Activated CD8-positive, alpha-beta T cell treated with anti-CD3 and anti-CD28 coated beads, Interleukin-2, amount 10 ng/mL, durations not matched to agents 7 days and 5 days (primary cell): ENCODE measurements at regions not wholly inside any gene's neighbourhood (a gene's known extent, or its start where the extent isn't known, plus 50 kb on each side); places are given as distances from the start of the nearest gene placed in this dataset.
"Not testable (repeated sequence)": the region's sequence is repeated elsewhere in the genome, so short reads cannot be mapped to it uniquely, and the experiment has no call there.

ENCODE experiments used
- ATAC-seq: fragments of 150-1000 bp; cut with Tn5 transposase; one replicate; pipeline ENCODE4 v1.10.0; 2021; ENCODE audit warnings: moderate library complexity
- CTCF ChIA-PET: fragments of 350-600 bp; sonication (Branson Sonifier 250); formaldehyde crosslinking; loops from one replicate; lab custom pipeline; 2021; ENCODE audit warnings: antibody characterized with exemption; lab: Charles Lee
- POLR2A ChIA-PET: fragments of 350-600 bp; sonication (Branson Sonifier 250); formaldehyde crosslinking; loops from one replicate; lab custom pipeline; 2021; ENCODE audit warnings: antibody characterized with exemption; lab: Charles Lee
- DNase-seq: peaks from one replicate; pipeline ENCODE4 v3.0.0-alpha.2; 2020
- H3K27ac Mint-ChIP-seq: one replicate; pipeline ENCODE4 v1.8.0; 2021; ENCODE audit warnings: mild to moderate bottlenecking, mixed read lengths
- H3K27me3 Mint-ChIP-seq: one replicate; pipeline ENCODE4 v1.8.0; 2021; ENCODE audit warnings: low read depth, mixed read lengths
- H3K36me3 Mint-ChIP-seq: one replicate; pipeline ENCODE4 v1.8.0; 2021; ENCODE audit warnings: low read depth, mixed read lengths
- H3K4me1 Mint-ChIP-seq: one replicate; pipeline ENCODE4 v1.8.0; 2021; ENCODE audit warnings: low read depth, mixed read lengths
- H3K4me3 Mint-ChIP-seq: one replicate; pipeline ENCODE4 v1.8.0; 2021; ENCODE audit warnings: mild to moderate bottlenecking, mixed read lengths
- H3K9me3 Mint-ChIP-seq: one replicate; pipeline ENCODE4 v1.8.0; 2022; ENCODE audit warnings: mixed read lengths; ENCODE audit not compliant: insufficient read depth

DNA sequence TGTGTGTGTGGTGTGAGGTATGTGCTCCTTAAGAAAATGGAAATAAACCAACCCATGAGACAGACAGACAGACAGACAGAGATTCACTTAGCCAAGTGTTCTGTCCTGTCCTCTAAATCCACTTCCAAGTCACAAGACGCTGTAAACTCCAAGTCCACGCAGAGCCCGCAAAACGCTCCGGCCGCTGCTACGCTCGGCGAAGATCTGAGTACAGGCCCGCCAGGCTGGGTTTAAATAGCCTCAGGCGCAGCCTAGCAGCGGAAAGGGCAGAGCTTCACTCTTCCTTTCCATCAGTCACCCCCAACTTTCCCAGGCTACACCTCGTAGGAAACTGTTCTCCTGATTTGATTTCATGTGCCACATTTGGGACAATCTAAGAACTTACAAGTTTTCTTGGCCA lies 741.5 kb upstream of the DEFB115 start:
- DNase-seq, H3K36me3 Mint-ChIP-seq, POLR2A ChIA-PET, H3K27me3 Mint-ChIP-seq, CTCF ChIA-PET, H3K27ac Mint-ChIP-seq, H3K4me3 Mint-ChIP-seq, H3K4me1 Mint-ChIP-seq, ATAC-seq: not testable (repeated sequence)
- H3K9me3 Mint-ChIP-seq = peaks cover 22% of the 10 kb centered on the region

DNA sequence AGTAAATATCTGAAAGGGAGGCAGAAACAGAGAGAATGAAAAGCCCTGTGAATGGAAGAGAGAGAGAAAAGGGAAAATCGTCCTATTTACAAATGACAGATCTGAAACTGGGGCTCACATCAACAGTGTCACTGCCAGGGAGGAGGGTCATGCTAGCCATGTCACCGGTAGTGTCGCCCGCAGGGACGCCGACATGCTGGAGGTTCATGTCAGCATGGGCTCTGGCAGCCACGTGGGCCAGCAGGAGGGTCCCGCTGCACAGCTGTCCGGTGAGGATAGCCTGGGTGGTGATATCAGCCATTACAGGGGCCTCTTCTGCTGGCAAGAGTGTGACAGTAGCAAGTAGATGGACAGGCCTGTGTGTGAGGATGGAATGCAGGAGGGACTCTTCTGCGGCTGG lies 738.6 kb upstream of the DEFB115 start:
- CTCF ChIA-PET, DNase-seq, H3K9me3 Mint-ChIP-seq, H3K4me1 Mint-ChIP-seq, H3K27me3 Mint-ChIP-seq, H3K36me3 Mint-ChIP-seq, POLR2A ChIA-PET, H3K4me3 Mint-ChIP-seq, ATAC-seq, H3K27ac Mint-ChIP-seq: not testable (repeated sequence)

- H3K27ac Mint-ChIP-seq, POLR2A ChIA-PET, H3K4me3 Mint-ChIP-seq, H3K9me3 Mint-ChIP-seq, DNase-seq, CTCF ChIA-PET, H3K27me3 Mint-ChIP-seq, ATAC-seq, H3K36me3 Mint-ChIP-seq, H3K4me1 Mint-ChIP-seq: not testable (repeated sequence)
Measured at GRCh38 chr20:30521686-30522415, 735.6 kb upstream of the DEFB115 start.

GRCh38 chr20:30524155-30524554 lies 733.3 kb upstream of the DEFB115 start:
- H3K4me3 Mint-ChIP-seq, ATAC-seq, CTCF ChIA-PET, H3K4me1 Mint-ChIP-seq, POLR2A ChIA-PET, DNase-seq, H3K9me3 Mint-ChIP-seq, H3K36me3 Mint-ChIP-seq, H3K27ac Mint-ChIP-seq, H3K27me3 Mint-ChIP-seq: not testable (repeated sequence)

GRCh38 chr20:30524761-30525160 lies 732.7 kb upstream of the DEFB115 start:
- H3K9me3 Mint-ChIP-seq, CTCF ChIA-PET, H3K27ac Mint-ChIP-seq, POLR2A ChIA-PET, H3K27me3 Mint-ChIP-seq, H3K4me1 Mint-ChIP-seq, ATAC-seq, DNase-seq, H3K4me3 Mint-ChIP-seq, H3K36me3 Mint-ChIP-seq: not testable (repeated sequence)

DNA sequence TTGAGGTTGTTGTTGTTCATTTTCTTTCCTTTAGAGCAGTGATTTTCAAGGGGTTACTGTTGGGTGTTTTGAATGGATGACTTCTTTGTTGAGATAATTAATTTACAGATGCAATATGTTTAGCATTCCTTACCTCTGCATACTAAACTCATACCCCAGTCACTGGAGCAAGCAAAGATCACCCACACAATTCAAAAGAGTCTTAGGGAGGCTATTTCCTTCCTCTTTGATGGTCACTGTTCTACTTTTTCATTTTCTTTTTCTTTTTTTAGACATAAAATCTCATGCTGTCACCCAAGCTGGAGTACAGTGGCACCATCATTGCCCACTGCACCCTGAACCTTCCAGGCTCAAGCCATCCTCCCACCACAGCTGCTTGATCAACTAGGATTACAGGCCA lies 723.8 kb upstream of the DEFB115 start:
- H3K27me3 Mint-ChIP-seq, H3K4me3 Mint-ChIP-seq, H3K27ac Mint-ChIP-seq, POLR2A ChIA-PET, H3K9me3 Mint-ChIP-seq, DNase-seq, CTCF ChIA-PET, H3K4me1 Mint-ChIP-seq, H3K36me3 Mint-ChIP-seq, ATAC-seq: not testable (repeated sequence)

DNA sequence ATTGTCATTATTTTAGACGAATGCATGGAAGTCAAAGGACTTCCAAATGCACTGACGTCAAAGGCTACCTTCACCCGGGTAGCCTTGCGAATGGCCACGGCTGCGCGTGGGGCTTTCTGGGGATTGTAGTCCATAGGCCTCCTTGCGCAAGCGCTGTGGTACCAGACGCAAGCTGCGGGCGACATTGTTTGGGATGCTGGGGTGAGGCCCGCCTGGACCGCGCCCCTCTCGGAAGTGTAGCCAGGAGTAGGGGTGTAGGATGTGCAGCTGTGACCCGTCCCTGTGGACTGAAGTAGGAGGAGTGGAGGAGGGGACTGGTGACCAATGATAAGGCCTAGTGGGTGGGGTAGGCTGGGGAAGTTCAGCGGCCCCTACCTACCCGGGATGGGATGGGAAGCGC lies 720.0 kb upstream of the DEFB115 start:
- H3K36me3 Mint-ChIP-seq, H3K4me1 Mint-ChIP-seq, H3K4me3 Mint-ChIP-seq, H3K9me3 Mint-ChIP-seq, H3K27me3 Mint-ChIP-seq, H3K27ac Mint-ChIP-seq, ATAC-seq, CTCF ChIA-PET, DNase-seq, POLR2A ChIA-PET: not testable (repeated sequence)

GRCh38 chr20:30540330-30541069 lies 717.0 kb upstream of the DEFB115 start:
- H3K27me3 Mint-ChIP-seq, DNase-seq, H3K4me1 Mint-ChIP-seq, POLR2A ChIA-PET, H3K4me3 Mint-ChIP-seq, H3K27ac Mint-ChIP-seq, ATAC-seq, H3K36me3 Mint-ChIP-seq, CTCF ChIA-PET: not testable (repeated sequence)
- peaks cover 10% of the 10 kb centered on the region for H3K9me3 Mint-ChIP-seq

GRCh38 chr20:30551236-30551635 lies 706.2 kb upstream of the DEFB115 start:
- CTCF ChIA-PET, POLR2A ChIA-PET, H3K36me3 Mint-ChIP-seq, DNase-seq, H3K27ac Mint-ChIP-seq, ATAC-seq, H3K27me3 Mint-ChIP-seq, H3K4me1 Mint-ChIP-seq, H3K4me3 Mint-ChIP-seq: not testable (repeated sequence)
- H3K9me3 Mint-ChIP-seq = peaks cover 10% of the 10 kb centered on the region

DNA sequence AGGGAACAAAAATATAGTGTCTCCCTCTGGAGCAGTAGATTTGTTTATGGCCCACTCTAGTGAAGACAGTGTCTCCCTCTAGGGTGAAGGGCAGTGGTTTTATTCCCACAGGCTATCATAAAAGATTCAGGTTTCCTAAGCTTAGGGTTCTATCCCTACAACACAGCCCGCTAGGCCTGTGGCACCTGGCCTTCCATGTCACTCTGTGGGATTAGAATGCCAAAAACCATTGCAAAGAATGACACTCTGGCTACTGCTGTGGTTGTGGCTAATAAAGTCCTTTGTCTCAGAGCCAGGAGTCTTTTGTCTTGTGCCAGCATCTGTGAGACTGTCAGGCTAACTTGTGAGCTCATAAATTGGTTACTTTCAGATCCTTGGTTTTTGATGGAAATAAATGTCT lies 700.7 kb upstream of the DEFB115 start:
- H3K27me3 Mint-ChIP-seq, ATAC-seq, H3K27ac Mint-ChIP-seq, H3K4me1 Mint-ChIP-seq, POLR2A ChIA-PET, H3K9me3 Mint-ChIP-seq, H3K4me3 Mint-ChIP-seq, H3K36me3 Mint-ChIP-seq, DNase-seq, CTCF ChIA-PET: not testable (repeated sequence)

DNA sequence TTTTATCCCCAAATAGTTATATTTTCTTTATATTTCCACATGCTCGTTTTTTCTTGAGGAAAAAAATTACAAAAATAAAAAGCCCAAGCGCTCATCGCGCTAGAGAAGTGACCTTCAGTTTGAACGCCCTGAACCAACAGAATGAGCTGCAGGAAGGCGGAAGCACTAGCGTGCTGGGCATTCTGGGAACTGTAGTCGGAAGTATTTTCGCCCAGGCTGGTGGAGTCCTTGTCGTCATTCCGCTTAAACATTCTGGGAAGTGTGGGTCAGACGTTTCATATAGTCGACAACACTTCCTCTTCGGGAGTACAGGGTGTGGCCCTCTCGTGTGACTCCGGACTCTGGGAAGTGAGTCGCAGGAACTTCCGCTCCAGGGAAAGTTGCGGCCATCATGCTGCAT lies 692.4 kb upstream of the DEFB115 start:
- POLR2A ChIA-PET, DNase-seq, H3K4me1 Mint-ChIP-seq: not testable (repeated sequence)

DNA sequence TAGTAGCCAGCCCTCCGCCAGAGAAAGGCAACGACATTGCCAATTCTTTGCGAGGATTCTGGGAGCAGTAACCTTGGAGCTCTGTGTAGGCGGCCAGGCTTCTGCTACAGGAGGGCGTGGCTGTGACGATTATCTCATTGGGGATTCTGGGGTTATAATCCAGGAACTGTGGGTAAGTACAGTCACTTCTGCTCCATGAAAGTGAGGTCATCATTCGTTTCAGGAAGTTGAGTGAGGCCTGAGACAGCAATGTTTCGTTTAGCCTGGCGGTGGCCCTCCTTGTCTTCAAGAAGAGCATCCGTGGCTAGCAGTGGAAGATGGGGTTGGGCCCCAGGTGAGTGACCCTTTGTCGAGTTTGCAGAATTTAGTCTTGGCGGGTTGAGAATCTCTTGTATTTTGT lies 687.6 kb upstream of the DEFB115 start:
- DNase-seq, H3K4me3 Mint-ChIP-seq, H3K4me1 Mint-ChIP-seq, H3K27me3 Mint-ChIP-seq, POLR2A ChIA-PET, ATAC-seq, H3K36me3 Mint-ChIP-seq, H3K27ac Mint-ChIP-seq, CTCF ChIA-PET, H3K9me3 Mint-ChIP-seq: not testable (repeated sequence)

More for the DNA sequence above, 692.4 kb upstream of the DEFB115 start:
- CTCF ChIA-PET, H3K27me3 Mint-ChIP-seq, H3K27ac Mint-ChIP-seq, H3K4me3 Mint-ChIP-seq, H3K9me3 Mint-ChIP-seq, H3K36me3 Mint-ChIP-seq, ATAC-seq: not testable (repeated sequence)
